H9 (cell line): ENCODE measurements at regions not wholly inside any gene's neighbourhood (a gene's known extent, or its start where the extent isn't known, plus 50 kb on each side); places are given as distances from the start of the nearest gene placed in this dataset.

Experiments used
- DNase-seq: peaks from one replicate; pipeline ENCODE4 v3.0.0-alpha.2; 2017
- H2AFZ ChIP-seq: one replicate; pipeline ENCODE4 v1.6.1; 2013; ENCODE audit warnings: mild to moderate bottlenecking, low read length, control low read depth, moderate library complexity
- H2AK5ac ChIP-seq: 2 replicates; pipeline ENCODE4 v1.6.1; 2013; ENCODE audit warnings: low read length, control low read depth, mixed read lengths; ENCODE audit not compliant: insufficient read length
- H2BK120ac ChIP-seq: one replicate; pipeline ENCODE4 v1.6.1; 2013; ENCODE audit warnings: low read depth, mild to moderate bottlenecking, low read length, control low read depth, inconsistent platforms; ENCODE audit not compliant: poor library complexity, severe bottlenecking
- H2BK12ac ChIP-seq: 2 replicates; pipeline ENCODE4 v1.6.1; 2013; ENCODE audit warnings: low read length, control low read depth, mixed read lengths, low read depth; ENCODE audit not compliant: insufficient read length
- H2BK15ac ChIP-seq: 2 replicates; pipeline ENCODE4 v1.6.1; 2013; ENCODE audit warnings: low read depth, low read length, control low read depth
- H2BK20ac ChIP-seq: one replicate; pipeline ENCODE4 v1.6.1; 2013; ENCODE audit warnings: low read depth, mild to moderate bottlenecking, low read length, control low read depth, inconsistent platforms; ENCODE audit not compliant: poor library complexity, severe bottlenecking
- H2BK5ac ChIP-seq: 2 replicates; pipeline ENCODE4 v1.6.1; 2013; ENCODE audit warnings: low read length, control low read depth, mixed read lengths; ENCODE audit not compliant: insufficient read length
- H3K14ac ChIP-seq: 2 replicates; pipeline ENCODE4 v1.6.1; 2013; ENCODE audit warnings: low read length, control low read depth; ENCODE audit not compliant: insufficient read depth
- H3K18ac ChIP-seq: 2 replicates; pipeline ENCODE4 v1.6.1; 2013; ENCODE audit warnings: low read depth, mild to moderate bottlenecking, mixed read lengths, low read length, control low read depth; ENCODE audit not compliant: insufficient read length
- H3K23ac ChIP-seq: 2 replicates; pipeline ENCODE4 v1.6.1; 2013; ENCODE audit warnings: low read length, control low read depth, mixed read lengths, low read depth; ENCODE audit not compliant: insufficient read length
- H3K23me2 ChIP-seq: 2 replicates; pipeline ENCODE4 v1.6.1; 2013; ENCODE audit warnings: low read depth, mild to moderate bottlenecking, mixed read lengths, low read length, control low read depth; ENCODE audit not compliant: insufficient read length, poor library complexity, severe bottlenecking
- H3K27ac ChIP-seq: 2 replicates; pipeline ENCODE4 v1.5.1; 2013; ENCODE audit warnings: low read length, control low read depth, mixed read lengths, low read depth; ENCODE audit not compliant: insufficient read length
- H3K27me3 ChIP-seq: 2 replicates; pipeline ENCODE4 v1.6.1; 2013; ENCODE audit warnings: low read length, control low read depth, inconsistent platforms; ENCODE audit not compliant: insufficient read depth
- H3K4ac ChIP-seq: 2 replicates; pipeline ENCODE4 v1.6.1; 2013; ENCODE audit warnings: low read depth, mild to moderate bottlenecking, control low read depth, inconsistent platforms, low read length, moderate library complexity
- H3K4me1 ChIP-seq: 2 replicates; pipeline ENCODE4 v1.6.1; 2013; ENCODE audit warnings: low read length, control low read depth, inconsistent platforms; ENCODE audit not compliant: insufficient read depth
- H3K4me2 ChIP-seq: 2 replicates; pipeline ENCODE4 v1.6.1; 2013; ENCODE audit warnings: low read length, control low read depth, mixed read lengths; ENCODE audit not compliant: insufficient read length, insufficient read depth
- H3K56ac ChIP-seq: 2 replicates; pipeline ENCODE4 v1.6.1; 2013; ENCODE audit warnings: low read depth, mild to moderate bottlenecking, mixed read lengths, low read length, control low read depth; ENCODE audit not compliant: insufficient read length
- H3K79me1 ChIP-seq: 2 replicates; pipeline ENCODE4 v1.6.1; 2013; ENCODE audit warnings: low read depth, mild to moderate bottlenecking, moderate library complexity, low read length, control low read depth, inconsistent platforms; ENCODE audit not compliant: insufficient read depth, poor library complexity, severe bottlenecking
- H3K79me2 ChIP-seq: 2 replicates; pipeline ENCODE4 v1.6.1; 2013; ENCODE audit warnings: low read length, control low read depth, inconsistent platforms; ENCODE audit not compliant: insufficient read depth
- H3K9ac ChIP-seq: 2 replicates; pipeline ENCODE4 v1.6.1; 2013; ENCODE audit warnings: low read length, control low read depth, mixed read lengths; ENCODE audit not compliant: insufficient read length; ENCODE audit errors: extremely low read depth
- H3K9me3 ChIP-seq: one replicate; pipeline ENCODE4 v1.6.1; 2013; ENCODE audit warnings: low read depth, low read length, inconsistent platforms; ENCODE audit not compliant: control insufficient read depth
- H3T11ph ChIP-seq: one replicate; pipeline ENCODE4 v1.6.1; 2013; ENCODE audit warnings: mild to moderate bottlenecking, low read length, control low read depth, inconsistent platforms
- H4K20me1 ChIP-seq: one replicate; pipeline ENCODE4 v1.6.1; 2013; ENCODE audit not compliant: control insufficient read depth, insufficient read length, insufficient read depth
- H4K5ac ChIP-seq: 2 replicates; pipeline ENCODE4 v1.6.1; 2013; ENCODE audit warnings: low read depth, mild to moderate bottlenecking, mixed read lengths, low read length, control low read depth; ENCODE audit not compliant: insufficient read length
- H4K8ac ChIP-seq: replicated peaks from 2 replicates; pipeline ENCODE4 v1.6.1; 2013; ENCODE audit warnings: low read length, control low read depth, mixed read lengths, low read depth; ENCODE audit not compliant: insufficient read length
- H4K91ac ChIP-seq: 2 replicates; pipeline ENCODE4 v1.6.1; 2013; ENCODE audit warnings: low read depth, mild to moderate bottlenecking, moderate library complexity, mixed read lengths, low read length, control low read depth; ENCODE audit not compliant: insufficient read length
- H3K27ac Mint-ChIP-seq, 3 experiments: 2 replicates in 2 of 3; 3 replicates in 1 of 3; pipeline ENCODE4 v1.8.0; 2020 to 2021; ENCODE audit warnings: mixed read lengths in 3 of 3, mild to moderate bottlenecking in 1 of 3, moderate library complexity in 1 of 3
- H3K27me3 Mint-ChIP-seq: 2 replicates; pipeline ENCODE4 v1.8.0; 2021; ENCODE audit warnings: low read depth, mild to moderate bottlenecking, moderate library complexity, mixed read lengths
- H3K36me3 Mint-ChIP-seq, 3 experiments: 2 replicates in 2 of 3; 3 replicates in 1 of 3; pipeline ENCODE4 v1.8.0; 2020 to 2021; ENCODE audit warnings: low read depth in 3 of 3, mixed read lengths in 3 of 3; ENCODE audit not compliant: insufficient read depth in 1 of 3
- H3K4me1 Mint-ChIP-seq, 2 experiments: 2 replicates each; pipeline ENCODE4 v1.8.0; 2020; ENCODE audit warnings: mixed read lengths in 2 of 2
- H3K4me3 Mint-ChIP-seq, 2 experiments: 2 replicates in 1 of 2; 3 replicates in 1 of 2; pipeline ENCODE4 v1.8.0; 2020 to 2021; ENCODE audit warnings: mild to moderate bottlenecking in 2 of 2, mixed read lengths in 2 of 2, moderate library complexity in 1 of 2
- H3K9me3 Mint-ChIP-seq, 2 experiments: 2 replicates in 1 of 2; 3 replicates in 1 of 2; pipeline ENCODE4 v1.8.0; 2020; ENCODE audit warnings: mild to moderate bottlenecking in 2 of 2, mixed read lengths in 2 of 2, moderate library complexity in 1 of 2
- WGBS: extraction: QIAGEN DNeasy Blood & Tissue Kit; methylation state at CpG from one replicate; pipeline ENCODE4 v1.1.7; 2013; ENCODE audit warnings: missing lambda C conversion rate, low lambda C conversion rate, mixed read lengths; ENCODE audit not compliant: insufficient read length; ENCODE audit errors: extremely low coverage; 5-methylcytosine and 5-hydroxymethylcytosine counted together
- TF ChIP-seq, protein P1 (sequence below): fragments of 200-600 bp; sonication (generic); conservative IDR thresholded peaks from 3 replicates; pipeline ENCODE4 v1.8.0; 2021; ENCODE audit warnings: antibody characterized with exemption, mild to moderate bottlenecking

DNA sequence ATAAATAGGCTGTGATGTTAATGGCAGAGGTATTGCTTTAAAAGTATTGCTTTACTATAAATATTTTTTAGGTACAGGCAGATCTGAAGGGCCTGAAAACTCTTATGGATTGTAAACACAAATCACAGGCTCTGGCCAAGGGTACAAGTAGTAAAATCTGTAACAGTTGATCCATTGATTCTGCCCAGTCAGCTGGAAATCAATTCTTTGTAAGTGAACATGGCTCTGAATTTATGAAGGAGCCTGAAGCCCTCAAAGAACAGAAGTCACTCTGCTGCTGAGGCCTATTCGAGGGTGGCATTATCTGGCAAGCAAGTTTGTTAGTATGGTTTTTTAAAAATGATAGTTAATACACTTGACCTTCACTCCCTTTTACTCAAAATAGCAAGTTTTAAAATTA is 834.0 kb upstream of the TMPRSS15 start:
- H2BK20ac ChIP-seq: no peak overlapping the region
- H3K79me1 ChIP-seq: no peaks in the 10 kb centered on the region
- H2BK15ac ChIP-seq: no peak overlapping the region
- H3K79me2 ChIP-seq: no peaks in the 10 kb centered on the region
- H3K14ac ChIP-seq: no peak overlapping the region
- H3K4ac ChIP-seq: no peak overlapping the region
- no peak overlapping the region for H2AFZ ChIP-seq
- H2BK12ac ChIP-seq: no peak overlapping the region
- Mint-ChIP-seq H3K9me3 (no peaks in the 10 kb centered on the region), H3K4me1 (no peaks in the 10 kb centered on the region), H3K4me3 (no peak overlapping the region), H3K27me3 (no peaks in the 10 kb centered on the region), H3K27ac (no peak overlapping the region), H3K36me3 (no peaks in the 10 kb centered on the region; a peak in 1 of 7 replicates)
- no peak overlapping the region for H3K9ac ChIP-seq
- H3K23me2 ChIP-seq: no peaks in the 10 kb centered on the region
- no peak overlapping the region for H2AK5ac ChIP-seq
- H4K91ac ChIP-seq: no peak overlapping the region
- H4K5ac ChIP-seq: no peak overlapping the region
- no peaks in the 10 kb centered on the region for H4K20me1 ChIP-seq
- no peak overlapping the region for H3K27ac ChIP-seq
- no peak overlapping the region for H3K23ac ChIP-seq
- no peak overlapping the region for H3K56ac ChIP-seq
- H3K4me2 ChIP-seq: no peak overlapping the region
- no peak overlapping the region for H3T11ph ChIP-seq
- H3K18ac ChIP-seq: no peak overlapping the region
- no peak for DNase-seq
- no peak overlapping the region for H2BK5ac ChIP-seq
- H4K8ac ChIP-seq: no peak overlapping the region
- H3K27me3 ChIP-seq: no peaks in the 10 kb centered on the region
- H3K9me3 ChIP-seq: no peaks in the 10 kb centered on the region
- no peaks in the 10 kb centered on the region for H3K4me1 ChIP-seq
- WGBS: no CpG with 5 or more reads among the region's 1 CpG
- TF ChIP-seq, protein P1, sequence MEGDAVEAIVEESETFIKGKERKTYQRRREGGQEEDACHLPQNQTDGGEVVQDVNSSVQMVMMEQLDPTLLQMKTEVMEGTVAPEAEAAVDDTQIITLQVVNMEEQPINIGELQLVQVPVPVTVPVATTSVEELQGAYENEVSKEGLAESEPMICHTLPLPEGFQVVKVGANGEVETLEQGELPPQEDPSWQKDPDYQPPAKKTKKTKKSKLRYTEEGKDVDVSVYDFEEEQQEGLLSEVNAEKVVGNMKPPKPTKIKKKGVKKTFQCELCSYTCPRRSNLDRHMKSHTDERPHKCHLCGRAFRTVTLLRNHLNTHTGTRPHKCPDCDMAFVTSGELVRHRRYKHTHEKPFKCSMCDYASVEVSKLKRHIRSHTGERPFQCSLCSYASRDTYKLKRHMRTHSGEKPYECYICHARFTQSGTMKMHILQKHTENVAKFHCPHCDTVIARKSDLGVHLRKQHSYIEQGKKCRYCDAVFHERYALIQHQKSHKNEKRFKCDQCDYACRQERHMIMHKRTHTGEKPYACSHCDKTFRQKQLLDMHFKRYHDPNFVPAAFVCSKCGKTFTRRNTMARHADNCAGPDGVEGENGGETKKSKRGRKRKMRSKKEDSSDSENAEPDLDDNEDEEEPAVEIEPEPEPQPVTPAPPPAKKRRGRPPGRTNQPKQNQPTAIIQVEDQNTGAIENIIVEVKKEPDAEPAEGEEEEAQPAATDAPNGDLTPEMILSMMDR: no peak
- H2BK120ac ChIP-seq: no peak overlapping the region
